Cortex of kidney (tissue), 1 donor: ENCODE measurements at regions not wholly inside any gene's neighbourhood (a gene's known extent, or its start where the extent isn't known, plus 50 kb on each side); places are given as distances from the start of the nearest gene placed in this dataset.
"Not testable (repeated sequence)": the region's sequence is repeated elsewhere in the genome, so short reads cannot be mapped to it uniquely, and the experiment has no call there.

ENCODE experiments used
- DNase-seq: peaks from one replicate; lab custom pipeline; 2025; lab: John Stamatoyannopoulos, UW

GRCh38 chr12:107144441-107144840 is 51.1 kb upstream of the CRY1 start:
- DNase-seq = no peak

GRCh38 chr12:107144990-107145389 is 51.6 kb upstream of the CRY1 start:
- DNase-seq = no peak

GRCh38 chr12:107145397-107145796 is 52.0 kb upstream of the CRY1 start:
- DNase-seq = no peak

- DNase-seq = no peak
These were observed 54.8 kb upstream of the CRY1 start for GRCh38 chr12:107148107-107148506.

- DNase-seq = no peak
These were observed 59.0 kb upstream of the CRY1 start for GRCh38 chr12:107152315-107152714.

GRCh38 chr12:107159384-107159900 is 66.1 kb upstream of the CRY1 start:
- no peak for DNase-seq

GRCh38 chr12:107163413-107163812 is 70.1 kb upstream of the CRY1 start:
- DNase-seq = no peak

GRCh38 chr12:107164392-107164791 is 71.0 kb upstream of the CRY1 start:
- DNase-seq = no peak

- no peak for DNase-seq
These were observed 72.2 kb upstream of the CRY1 start for GRCh38 chr12:107165581-107165980.

- no peak for DNase-seq
These were observed 74.4 kb upstream of the CRY1 start for GRCh38 chr12:107167756-107168155.

- no peak for DNase-seq
These were observed 75.9 kb upstream of the CRY1 start for GRCh38 chr12:107169200-107169599.

GRCh38 chr12:107178776-107179175 is 85.4 kb upstream of the CRY1 start:
- DNase-seq = no peak

GRCh38 chr12:107179871-107180270 is 86.5 kb upstream of the CRY1 start:
- DNase-seq = no peak

GRCh38 chr12:107180272-107180671 is 86.9 kb upstream of the CRY1 start:
- DNase-seq = no peak

GRCh38 chr12:107184359-107184930 is 91.1 kb upstream of the CRY1 start:
- DNase-seq = no peak

GRCh38 chr12:107196681-107197080 is 103.3 kb upstream of the CRY1 start:
- no peak for DNase-seq

GRCh38 chr12:107200394-107200793 is 107.0 kb upstream of the CRY1 start:
- DNase-seq = no peak

- no peak for DNase-seq
These were observed 114.7 kb upstream of the CRY1 start for GRCh38 chr12:107207931-107208525.

- not testable (repeated sequence) for DNase-seq
These were observed 116.4 kb upstream of the CRY1 start for GRCh38 chr12:107209700-107210099.

- not testable (repeated sequence) for DNase-seq
These were observed 121.0 kb upstream of the CRY1 start for GRCh38 chr12:107214373-107214773.

GRCh38 chr12:107216411-107216810 is 123.1 kb upstream of the CRY1 start:
- not testable (repeated sequence) for DNase-seq

GRCh38 chr12:107219301-107219700 is 126.0 kb upstream of the CRY1 start:
- DNase-seq = no peak

- no peak for DNase-seq
These were observed 128.6 kb upstream of the CRY1 start for GRCh38 chr12:107221913-107222312.

GRCh38 chr12:107223821-107224220 is 130.5 kb upstream of the CRY1 start:
- no peak for DNase-seq
